K562 (cell line): ENCODE measurements at regions not wholly inside any gene's neighbourhood (a gene's known extent, or its start where the extent isn't known, plus 50 kb on each side); places are given as distances from the start of the nearest gene placed in this dataset.

Source experiments
- BRF1 ChIP-seq: IDR thresholded peaks from 3 replicates; pipeline ENCODE4 v1.6.1; 2011; ENCODE audit warnings: borderline replicate concordance, mild to moderate bottlenecking; ENCODE audit not compliant: insufficient read length; ENCODE audit errors: extremely low read depth
- CBFA2T2 ChIP-seq: fragments of 450-650 bp; conservative IDR thresholded peaks from 2 replicates; pipeline ENCODE4 v1.6.1; 2017; ENCODE audit warnings: mild to moderate bottlenecking
- CBFB ChIP-seq: sonication (generic); formaldehyde crosslinking; IDR thresholded peaks from 2 replicates; pipeline ENCODE4 v1.4.0; 2020; ENCODE audit warnings: mild to moderate bottlenecking, missing genetic modification reagents
- FOXO4 ChIP-seq: fragments of 450-650 bp; formaldehyde crosslinking; IDR thresholded peaks from 2 replicates; pipeline ENCODE4 v1.4.0; 2020; ENCODE audit warnings: mild to moderate bottlenecking, moderate library complexity
- HDAC2 ChIP-seq: fragments of 450-650 bp; IDR thresholded peaks from 2 replicates; pipeline ENCODE4 v1.6.1; 2016; ENCODE audit warnings: mild to moderate bottlenecking
- HMG20A ChIP-seq: fragments of 450-650 bp; formaldehyde crosslinking; conservative IDR thresholded peaks from 2 replicates; pipeline ENCODE4 v1.4.0; 2020; ENCODE audit warnings: mild to moderate bottlenecking, mixed read lengths
- HNRNPK ChIP-seq: fragments of 200-400 bp; formaldehyde crosslinking; IDR thresholded peaks from one replicate; pipeline ENCODE4 v1.6.1; 2018; ENCODE audit warnings: mild to moderate bottlenecking, low read depth, low read length; ENCODE audit not compliant: poor library complexity, severe bottlenecking
- MLLT1 ChIP-seq, 2 experiments: fragments of 450-650 bp; IDR thresholded peaks; 2 replicates each; pipeline ENCODE4 v1.6.1; 2016
- NFYB ChIP-seq: IDR thresholded peaks from 2 replicates; pipeline ENCODE4 v1.6.1; 2011; ENCODE audit warnings: mild to moderate bottlenecking, moderate library complexity; ENCODE audit not compliant: insufficient read length; ENCODE audit errors: extremely low read depth
- RBFOX2 ChIP-seq: fragments of 200-400 bp; formaldehyde crosslinking; IDR thresholded peaks from 2 replicates; pipeline ENCODE4 v1.6.1; 2017; ENCODE audit warnings: low read depth, mild to moderate bottlenecking, low read length, moderate library complexity
- SMARCB1 ChIP-seq: IDR thresholded peaks from 2 replicates; pipeline ENCODE4 v1.6.1; 2011; ENCODE audit warnings: improper control_type of control experiment, low read depth; ENCODE audit not compliant: insufficient read length
- SRF ChIP-seq, 2 experiments: fragments of 250-450, 450-650 bp in 1 of 2; sonication (Bioruptor Pico) in 1 of 2; sonication (generic) in 1 of 2; formaldehyde crosslinking; IDR thresholded peaks; 2 replicates each; pipeline versions ENCODE4 v1.5.0 to v1.5.1; 2020 to 2022; ENCODE audit warnings: mild to moderate bottlenecking in 1 of 2, missing genetic modification reagents in 1 of 2
- TEAD1 ChIP-seq, 2 experiments: fragments of 450-650 bp in 1 of 2; sonication (generic) in 1 of 2; formaldehyde crosslinking; IDR thresholded peaks; 2 replicates each; pipeline versions ENCODE4 v1.4.0 to v1.8.0; 2020 to 2022; ENCODE audit warnings: mild to moderate bottlenecking in 2 of 2, missing genetic modification reagents in 1 of 2
- U2AF1 ChIP-seq: fragments of 200-400 bp; formaldehyde crosslinking; optimal IDR thresholded peaks from 2 replicates; pipeline ENCODE3; 2017; ENCODE audit warnings: mild to moderate bottlenecking, low read depth, low read length, moderate library complexity
- XRCC5 ChIP-seq: fragments of 200-400 bp; formaldehyde crosslinking; IDR thresholded peaks from 2 replicates; pipeline ENCODE4 v1.6.1; 2017; ENCODE audit warnings: low read depth, mild to moderate bottlenecking, low read length
- ZBTB11 ChIP-seq, 3 experiments: fragments of 200-800 bp in 1 of 3; fragments of 250-450 bp in 1 of 3; fragments of 450-650 bp in 1 of 3; sonication (Bioruptor Pico) in 1 of 3; sonication (Bioruptor generic) in 1 of 3; formaldehyde crosslinking in 1 of 3; IDR thresholded peaks; 2 replicates each; pipeline versions ENCODE4 v1.6.1 to v1.8.0; 2016 to 2022; ENCODE audit warnings: mild to moderate bottlenecking in 2 of 3, missing genetic modification characterization in 2 of 3, missing compliant biosample characterization in 1 of 3, moderate library complexity in 1 of 3
- ZBTB26 ChIP-seq: fragments of 450-650 bp; formaldehyde crosslinking; IDR thresholded peaks from 2 replicates; pipeline ENCODE4 v1.4.0; 2022; ENCODE audit warnings: missing genetic modification characterization
- ZC3H8 ChIP-seq: fragments of 450-650 bp; IDR thresholded peaks from 2 replicates; pipeline ENCODE4 v1.6.1; 2017
- ZKSCAN8 ChIP-seq: fragments of 200-800 bp; sonication (Bioruptor generic); IDR thresholded peaks from 2 replicates; pipeline ENCODE4 v1.6.1; 2016; ENCODE audit warnings: missing genetic modification characterization, missing compliant biosample characterization
- ZNF41 ChIP-seq: fragments of 250-450 bp; sonication (Bioruptor Pico); conservative IDR thresholded peaks from 2 replicates; pipeline ENCODE4 v1.4.0; 2020; ENCODE audit warnings: mild to moderate bottlenecking
- ZNF695 ChIP-seq: fragments of 450-650 bp; formaldehyde crosslinking; IDR thresholded peaks from 2 replicates; pipeline ENCODE4 v1.4.0; 2020; ENCODE audit warnings: mild to moderate bottlenecking, moderate library complexity

- TF ChIP-seq ZBTB11 (CRISPR knock-in tag; IDR thresholded peaks at IDR 0.05) (peak in 1 of 3 experiments; percentile 73; a peak in 2 of 6 replicates), MLLT1 (IDR thresholded peaks at IDR 0.05) (no peak), RBFOX2 (no peak), XRCC5 (no peak), FOXO4 (CRISPR knock-in tag) (no peak), SMARCB1 (no peak), U2AF1 (no peak), HDAC2 (no peak), NFYB (no peak), TEAD1 (CRISPR knock-in tag; IDR thresholded peaks at IDR 0.05) (peak in 1 of 2 experiments; percentile 32; a peak in 1 of 4 replicates), CBFA2T2 (peak; percentile 95), SRF (CRISPR knock-in tag; IDR thresholded peaks at IDR 0.05) (no peak), ZBTB26 (CRISPR knock-in tag) (no peak), HMG20A (CRISPR knock-in tag) (no peak), BRF1 (no peak), CBFB (CRISPR knock-in tag) (no peak), ZNF695 (CRISPR knock-in tag) (no peak), ZNF41 (no peak; the same call in 1 of the 2 replicates), ZKSCAN8 (CRISPR knock-in tag) (peak; percentile 76; the same call in 1 of the 2 replicates), ZC3H8 (no peak), HNRNPK (no peak)
Measured at GRCh38 chr10:111175787-111176186, 99.0 kb downstream of the ADRA2A start (continued).
